Spleen (tissue), 11 donors: ENCODE measurements at regions not wholly inside any gene's neighbourhood (a gene's known extent, or its start where the extent isn't known, plus 50 kb on each side); places are given as distances from the start of the nearest gene placed in this dataset.

Source experiments
- DNase-seq: peaks from one replicate; pipeline ENCODE4 v3.0.0-alpha.2; 2020
- H3K27ac ChIP-seq, 8 donors: fragments of 200-600 bp; sonication (generic) in 7 of 8; 1 replicate in 4 of 8; 2 replicates in 4 of 8; pipeline versions ENCODE4 v1.5.0 to v1.8.0; 2016 to 2021; ENCODE audit warnings: inconsistent platforms in 4 of 8, mild to moderate bottlenecking in 4 of 8, moderate library complexity in 1 of 8
- H3K27me3 ChIP-seq, 7 donors: fragments of 200-600 bp; sonication (generic) in 6 of 7; replicated peaks in 1 of 7; 1 replicate in 4 of 7; 2 replicates in 3 of 7; pipeline versions ENCODE4 v1.5.0 to v1.8.0; 2016 to 2021; ENCODE audit warnings: inconsistent platforms in 3 of 7, mild to moderate bottlenecking in 1 of 7
- H3K36me3 ChIP-seq, 6 donors: fragments of 200-600 bp; sonication (generic) in 5 of 6; 1 replicate in 4 of 6; 2 replicates in 2 of 6; pipeline versions ENCODE4 v1.5.0 to v1.8.0; 2016 to 2021; ENCODE audit warnings: inconsistent platforms in 2 of 6
- H3K4me1 ChIP-seq, 6 donors: fragments of 200-600 bp; sonication (generic) in 5 of 6; 1 replicate in 3 of 6; 2 replicates in 3 of 6; pipeline versions ENCODE4 v1.5.0 to v1.8.0; 2016 to 2021; ENCODE audit warnings: inconsistent platforms in 3 of 6
- H3K4me3 ChIP-seq, 8 donors: fragments of 200-600 bp; sonication (generic) in 7 of 8; 1 replicate in 4 of 8; 2 replicates in 4 of 8; pipeline versions ENCODE4 v1.5.0 to v1.8.0; 2016 to 2021; ENCODE audit warnings: inconsistent platforms in 4 of 8, mild to moderate bottlenecking in 4 of 8, moderate library complexity in 2 of 8
- H3K9me3 ChIP-seq, 8 donors: fragments of 200-600 bp; sonication (generic) in 7 of 8; 1 replicate in 4 of 8; 2 replicates in 4 of 8; pipeline versions ENCODE4 v1.5.0 to v1.8.0; 2016 to 2021; ENCODE audit warnings: inconsistent platforms in 4 of 8
- CTCF ChIP-seq, 11 experiments: fragments of 200-600 bp in 7 of 11; fragments of 450-650 bp in 4 of 11; sonication (generic) in 4 of 11; IDR thresholded peaks in 8 of 11; conservative IDR thresholded peaks in 3 of 11; 1 replicate in 7 of 11; 2 replicates in 4 of 11; pipeline versions ENCODE4 v1.4.0 to v1.8.0; 2016 to 2021; ENCODE audit warnings: antibody characterized with exemption in 11 of 11, inconsistent platforms in 4 of 11, mild to moderate bottlenecking in 1 of 11
- POLR2A ChIP-seq, 3 donors: fragments of 450-650 bp; IDR thresholded peaks; one replicate each; pipeline ENCODE4 v1.5.1; 2017; ENCODE audit warnings: antibody characterized with exemption in 3 of 3, mild to moderate bottlenecking in 1 of 3
- POLR2AphosphoS5 ChIP-seq, 3 donors: sonication (generic); formaldehyde crosslinking; IDR thresholded peaks; one replicate each; pipeline ENCODE4 v1.5.1; 2017; ENCODE audit warnings: antibody characterized with exemption in 3 of 3
- WGBS, 5 donors: extraction: QIAGEN DNeasy Blood & Tissue Kit in 3 of 5; methylation state at CpG; one replicate each; pipeline versions ENCODE4 v1.1.5 to v1.1.7; 2013 to 2018; 5-methylcytosine and 5-hydroxymethylcytosine counted together
- intact Hi-C: fragments of 100-400 bp; cut with DNase I; formaldehyde crosslinking; loops from one replicate; pipeline ENCODE4 v1.15.0; 2023; ENCODE audit warnings: low total_unique reads
- donor health status: healthy with polysubstance abuse.
- donor health status: DM: no; HTN: no; CAD: no; lungs with moderate emphysema.
- donor health status: DM: no; HTN: no; CAD: no.
- donor health status: Bipolar disorder and iron deficiency.
- donor health status: healthy.
- donor health status: DM: no; HTN: no; CAD: no.
- donor health status: DM: yes; HTN: yes; CAD: no.

GRCh38 chr3:106588739-106589138 lies 719.9 kb upstream of the CBLB start:
- peaks cover 0 to 4% (median 0%) of the 10 kb centered on the region in 8 donors for H3K9me3 ChIP-seq
- H3K27ac ChIP-seq, result no peak overlapping the region
- no peak overlapping the region for H3K4me3 ChIP-seq
- no peaks in the 10 kb centered on the region for H3K36me3 ChIP-seq
- 86 to 97% (median 94%) methylated on average over 1 of the region's 1 CpG for WGBS, 5 donors
- no peaks in the 10 kb centered on the region for H3K27me3 ChIP-seq
- H3K4me1 ChIP-seq, result no peaks in the 10 kb centered on the region
- TF ChIP-seq CTCF (IDR thresholded peaks at IDR 0.05 in 8 of 11, conservative IDR thresholded peaks at IDR 0.05 in 3 of 11) (no peak), POLR2A (IDR thresholded peaks at IDR 0.05) (no peak), POLR2AphosphoS5 (IDR thresholded peaks at IDR 0.05) (no peak)
- DNase-seq, result no peak
- intact Hi-C loops, result no loop called here

GRCh38 chr3:106589311-106589942 lies 720.6 kb upstream of the CBLB start:
- intact Hi-C loops, result no loop called here
- no peak for TF ChIP-seq POLR2AphosphoS5 (IDR thresholded peaks at IDR 0.05)
- TF ChIP-seq POLR2A (IDR thresholded peaks at IDR 0.05), result no peak
- no peak for TF ChIP-seq CTCF (IDR thresholded peaks at IDR 0.05 in 8 of 11, conservative IDR thresholded peaks at IDR 0.05 in 3 of 11)
- H3K27me3 ChIP-seq, result no peaks in the 10 kb centered on the region
- WGBS, 5 donors, result 91 to 93% (median 93%) methylated on average over 5 of the region's 5 CpGs
- H3K36me3 ChIP-seq, result no peaks in the 10 kb centered on the region
- no peak overlapping the region for H3K27ac ChIP-seq
- peaks cover 0 to 4% (median 0%) of the 10 kb centered on the region in 8 donors for H3K9me3 ChIP-seq
- no peaks in the 10 kb centered on the region for H3K4me1 ChIP-seq
- no peak for DNase-seq
- no peak overlapping the region for H3K4me3 ChIP-seq

GRCh38 chr3:106590216-106590615 lies 721.4 kb upstream of the CBLB start:
- intact Hi-C loops, result no loop called here
- Histone ChIP-seq H3K9me3 (peaks cover 0 to 4% (median 0%) of the 10 kb centered on the region in 8 donors), H3K4me1 (no peaks in the 10 kb centered on the region), H3K27ac (no peak overlapping the region), H3K36me3 (no peaks in the 10 kb centered on the region), H3K4me3 (no peak overlapping the region), H3K27me3 (no peaks in the 10 kb centered on the region)
- no peak for DNase-seq
- TF ChIP-seq POLR2A (IDR thresholded peaks at IDR 0.05) (no peak), POLR2AphosphoS5 (IDR thresholded peaks at IDR 0.05) (no peak), CTCF (IDR thresholded peaks at IDR 0.05 in 8 of 11, conservative IDR thresholded peaks at IDR 0.05 in 3 of 11) (no peak)
- 55 to 73% (median 70%) methylated on average over 1 of the region's 1 CpG for WGBS, 5 donors

GRCh38 chr3:106593381-106593780 lies 724.6 kb upstream of the CBLB start:
- DNase-seq, result no peak
- intact Hi-C loops, result no loop called here
- no peak overlapping the region for H3K4me3 ChIP-seq
- no peaks in the 10 kb centered on the region for H3K27me3 ChIP-seq
- H3K36me3 ChIP-seq, result no peaks in the 10 kb centered on the region
- peaks cover 0 to 13% (median 3%) of the 10 kb centered on the region in 8 donors for H3K9me3 ChIP-seq
- H3K27ac ChIP-seq, result no peak overlapping the region
- no peaks in the 10 kb centered on the region for H3K4me1 ChIP-seq
- no peak for TF ChIP-seq CTCF (IDR thresholded peaks at IDR 0.05 in 8 of 11, conservative IDR thresholded peaks at IDR 0.05 in 3 of 11)
- no peak for TF ChIP-seq POLR2AphosphoS5 (IDR thresholded peaks at IDR 0.05)
- no peak for TF ChIP-seq POLR2A (IDR thresholded peaks at IDR 0.05)
- WGBS, 5 donors, result 68 to 80% (median 75%) methylated on average over 2 of the region's 2 CpGs
